Mucosa of descending colon (tissue), 3 donors: ENCODE measurements at regions not wholly inside any gene's neighbourhood (a gene's known extent, or its start where the extent isn't known, plus 50 kb on each side); places are given as distances from the start of the nearest gene placed in this dataset.

Experiments used
- ATAC-seq: fragments of 200-7000 bp; cut with Tn5 transposase; one replicate; pipeline ENCODE4 v1.9.1; 2020; ENCODE audit warnings: mild to moderate bottlenecking, moderate library complexity
- DNase-seq, 3 donors: peaks; one replicate each; pipeline ENCODE4 v3.0.0-alpha.2; 2020
- H3K36me3 ChIP-seq: fragments of 200-600 bp; one replicate; pipeline ENCODE4 v1.8.0; 2021; ENCODE audit warnings: low read depth, mild to moderate bottlenecking
- H3K4me1 ChIP-seq: fragments of 200-600 bp; one replicate; pipeline ENCODE4 v1.8.0; 2021; ENCODE audit warnings: low read depth, mild to moderate bottlenecking
- H3K4me3 ChIP-seq: fragments of 200-600 bp; one replicate; pipeline ENCODE4 v1.8.0; 2021; ENCODE audit warnings: mild to moderate bottlenecking
- H3K9me3 ChIP-seq: fragments of 200-600 bp; one replicate; pipeline ENCODE4 v1.8.0; 2021; ENCODE audit warnings: mild to moderate bottlenecking
- intact Hi-C, 2 donors: fragments of 100-400 bp; cut with DNase I in 1 of 2; cut with micrococcal nuclease in 1 of 2; formaldehyde crosslinking; loops; one replicate each; pipeline versions ENCODE4 v1.11.0 to v1.11.1; 2022; cut with DNase I, micrococcal nuclease
- TF ChIP-seq, protein P1 (sequence below): fragments of 200-600 bp; IDR thresholded peaks from one replicate; pipeline ENCODE4 v1.8.0; 2022; ENCODE audit warnings: antibody characterized with exemption, mild to moderate bottlenecking
- donor health status: DM: no; HTN: no; CAD: no; lungs with moderate emphysema.
- donor health status: DM: no; HTN: no; CAD: no.
- donor health status: DM: no; HTN: yes; CAD: no.

DNA sequence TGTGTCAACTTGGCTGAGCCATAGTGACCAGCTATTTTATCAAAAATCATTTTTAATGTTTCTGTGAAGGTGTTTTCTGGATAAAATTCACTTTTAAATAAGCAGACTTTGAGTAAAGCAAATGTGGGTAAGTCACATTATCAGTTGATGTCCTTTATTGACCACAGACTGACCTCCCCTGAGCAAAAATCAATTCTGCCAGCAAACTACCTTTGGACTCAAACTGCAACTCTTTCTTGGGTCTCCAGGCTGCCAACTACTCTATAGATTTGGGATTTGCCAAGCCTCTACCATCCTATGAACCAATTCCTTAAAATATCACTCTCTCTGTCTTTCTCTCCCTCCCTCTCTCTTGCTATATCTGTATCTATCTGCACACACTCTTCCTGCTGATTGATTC lies 1571.7 kb upstream of the NUDT12 start:
- DNase-seq (no peak), ATAC-seq (no peak)
- no peaks in the 10 kb centered on the region for H3K36me3 ChIP-seq
- TF ChIP-seq, protein P1, sequence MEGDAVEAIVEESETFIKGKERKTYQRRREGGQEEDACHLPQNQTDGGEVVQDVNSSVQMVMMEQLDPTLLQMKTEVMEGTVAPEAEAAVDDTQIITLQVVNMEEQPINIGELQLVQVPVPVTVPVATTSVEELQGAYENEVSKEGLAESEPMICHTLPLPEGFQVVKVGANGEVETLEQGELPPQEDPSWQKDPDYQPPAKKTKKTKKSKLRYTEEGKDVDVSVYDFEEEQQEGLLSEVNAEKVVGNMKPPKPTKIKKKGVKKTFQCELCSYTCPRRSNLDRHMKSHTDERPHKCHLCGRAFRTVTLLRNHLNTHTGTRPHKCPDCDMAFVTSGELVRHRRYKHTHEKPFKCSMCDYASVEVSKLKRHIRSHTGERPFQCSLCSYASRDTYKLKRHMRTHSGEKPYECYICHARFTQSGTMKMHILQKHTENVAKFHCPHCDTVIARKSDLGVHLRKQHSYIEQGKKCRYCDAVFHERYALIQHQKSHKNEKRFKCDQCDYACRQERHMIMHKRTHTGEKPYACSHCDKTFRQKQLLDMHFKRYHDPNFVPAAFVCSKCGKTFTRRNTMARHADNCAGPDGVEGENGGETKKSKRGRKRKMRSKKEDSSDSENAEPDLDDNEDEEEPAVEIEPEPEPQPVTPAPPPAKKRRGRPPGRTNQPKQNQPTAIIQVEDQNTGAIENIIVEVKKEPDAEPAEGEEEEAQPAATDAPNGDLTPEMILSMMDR, result no peak
- intact Hi-C loops, result no loop called here
- H3K4me3 ChIP-seq, result no peak overlapping the region
- H3K9me3 ChIP-seq, result no peaks in the 10 kb centered on the region
- no peaks in the 10 kb centered on the region for H3K4me1 ChIP-seq

DNA sequence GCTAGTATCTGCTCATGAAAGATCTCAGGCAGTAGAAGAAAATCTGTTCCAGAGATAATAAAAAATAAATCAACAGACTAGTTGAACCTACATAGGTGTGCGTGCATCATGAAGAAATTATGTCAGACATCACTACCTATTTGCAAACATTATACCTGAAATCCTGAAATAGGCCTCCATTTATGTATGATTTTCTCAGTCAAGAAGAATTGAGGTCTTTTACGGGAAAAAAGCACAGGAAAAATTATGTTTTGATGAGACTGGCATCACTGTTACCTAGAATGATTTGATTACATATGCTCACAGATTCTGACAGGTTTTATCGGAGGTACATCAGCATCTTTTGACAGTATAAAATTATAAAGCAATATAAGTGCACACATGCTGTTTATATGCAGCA lies 1570.5 kb upstream of the NUDT12 start:
- no peak for ATAC-seq
- Histone ChIP-seq H3K4me3 (no peak overlapping the region), H3K36me3 (no peaks in the 10 kb centered on the region), H3K9me3 (no peaks in the 10 kb centered on the region), H3K4me1 (no peaks in the 10 kb centered on the region)
- no peak for DNase-seq
- intact Hi-C loops, result no loop called here
- TF ChIP-seq, protein P1, result no peak

DNA sequence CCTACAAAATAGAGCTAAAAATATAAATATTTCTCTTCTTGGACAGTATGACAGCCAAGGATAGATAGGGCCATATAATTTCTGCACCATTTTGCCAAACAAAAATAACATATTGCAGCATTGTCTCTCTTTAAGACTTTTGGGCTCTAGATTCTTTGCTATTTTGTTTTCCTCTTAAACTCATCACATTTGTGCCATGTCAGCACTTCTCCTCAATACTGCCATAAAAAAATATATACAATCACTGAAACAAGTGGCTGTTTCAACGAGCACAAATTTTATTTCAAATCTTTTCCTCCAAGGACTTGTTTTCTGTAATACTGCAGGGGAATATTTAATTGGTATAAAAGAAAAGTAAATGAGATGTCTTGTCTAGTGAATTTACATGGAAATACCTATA lies 1570.0 kb upstream of the NUDT12 start:
- Histone ChIP-seq H3K36me3 (no peaks in the 10 kb centered on the region), H3K4me3 (no peak overlapping the region), H3K4me1 (no peaks in the 10 kb centered on the region), H3K9me3 (no peaks in the 10 kb centered on the region)
- ATAC-seq (no peak), DNase-seq (no peak)
- intact Hi-C loops, result no loop called here
- TF ChIP-seq, protein P1, result no peak

DNA sequence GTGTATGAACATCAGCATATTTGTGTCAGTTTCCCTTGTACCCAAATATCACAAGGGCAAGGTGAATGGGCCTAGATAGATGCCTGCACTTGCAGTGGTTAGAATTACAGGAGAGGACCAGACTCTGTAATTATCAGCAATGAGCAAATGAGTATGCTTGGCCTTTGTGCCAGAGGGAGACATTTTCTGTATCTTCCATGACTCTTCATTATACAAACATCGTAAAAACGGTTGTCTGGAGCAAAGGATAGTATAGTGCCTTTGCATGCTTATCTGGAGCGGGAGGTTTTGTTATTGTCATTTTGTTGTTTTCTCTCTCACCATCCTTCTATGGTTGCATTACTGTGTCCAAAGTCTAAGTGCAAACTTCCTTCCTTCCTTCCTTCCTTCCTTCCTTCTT lies 1568.5 kb upstream of the NUDT12 start:
- H3K36me3 ChIP-seq, result no peaks in the 10 kb centered on the region
- no peaks in the 10 kb centered on the region for H3K9me3 ChIP-seq
- no peak overlapping the region for H3K4me3 ChIP-seq
- no peaks in the 10 kb centered on the region for H3K4me1 ChIP-seq
- TF ChIP-seq, protein P1, result no peak
- intact Hi-C loops, result no loop called here
- DNase-seq (no peak), ATAC-seq (no peak)

DNA sequence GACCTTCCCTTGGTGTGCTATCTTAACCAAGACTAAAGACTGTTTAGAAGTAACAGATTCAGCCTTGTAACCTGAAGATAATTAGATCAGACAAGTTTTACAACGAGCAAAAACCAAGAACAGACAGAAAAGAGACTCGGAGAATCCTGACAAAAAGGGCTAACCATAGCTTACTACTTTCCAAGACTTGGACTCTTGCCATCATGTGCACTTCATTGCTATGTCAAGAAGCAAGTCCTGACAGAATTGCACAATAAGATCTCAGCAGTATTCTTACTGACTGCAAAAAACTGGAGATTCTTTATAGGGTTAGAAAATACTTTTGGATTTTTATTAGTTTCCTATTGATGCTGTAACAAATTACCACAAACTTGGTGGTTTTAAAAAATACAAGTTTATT lies 1539.0 kb upstream of the NUDT12 start:
- H3K36me3 ChIP-seq, result no peaks in the 10 kb centered on the region
- ATAC-seq (no peak), DNase-seq (no peak)
- intact Hi-C loops, result no loop called here
- no peaks in the 10 kb centered on the region for H3K9me3 ChIP-seq
- TF ChIP-seq, protein P1, result no peak
- no peaks in the 10 kb centered on the region for H3K4me1 ChIP-seq
- no peak overlapping the region for H3K4me3 ChIP-seq

DNA sequence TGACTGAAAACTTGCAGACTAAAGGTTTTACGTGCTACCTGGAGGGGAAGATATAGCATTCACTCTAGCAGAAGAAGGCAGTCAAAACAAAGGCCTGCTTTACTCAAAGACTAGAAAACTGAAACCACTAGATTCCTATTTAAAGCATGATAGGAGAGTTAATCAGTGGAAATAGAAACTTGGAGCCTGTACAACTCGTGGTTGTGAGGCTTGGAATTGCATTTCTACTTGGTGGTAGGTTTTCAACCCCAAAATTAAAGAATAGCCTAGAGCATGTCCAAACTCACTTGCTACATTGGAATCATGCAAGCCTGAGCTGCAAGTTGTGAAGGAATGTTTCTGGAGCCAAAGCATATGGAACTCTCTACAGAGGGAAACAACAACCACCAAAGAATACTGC lies 1526.4 kb upstream of the NUDT12 start:
- no peak overlapping the region for H3K4me3 ChIP-seq
- intact Hi-C loops, result no loop called here
- no peaks in the 10 kb centered on the region for H3K36me3 ChIP-seq
- TF ChIP-seq, protein P1, result no peak
- H3K4me1 ChIP-seq, result no peaks in the 10 kb centered on the region
- ATAC-seq (no peak), DNase-seq (no peak)
- peaks cover 5% of the 10 kb centered on the region for H3K9me3 ChIP-seq
